ENCODE measurements at regions not wholly inside any gene's neighbourhood (a gene's known extent, or its start where the extent isn't known, plus 50 kb on each side); places are given as distances from the start of the nearest gene placed in this dataset.

DNA sequence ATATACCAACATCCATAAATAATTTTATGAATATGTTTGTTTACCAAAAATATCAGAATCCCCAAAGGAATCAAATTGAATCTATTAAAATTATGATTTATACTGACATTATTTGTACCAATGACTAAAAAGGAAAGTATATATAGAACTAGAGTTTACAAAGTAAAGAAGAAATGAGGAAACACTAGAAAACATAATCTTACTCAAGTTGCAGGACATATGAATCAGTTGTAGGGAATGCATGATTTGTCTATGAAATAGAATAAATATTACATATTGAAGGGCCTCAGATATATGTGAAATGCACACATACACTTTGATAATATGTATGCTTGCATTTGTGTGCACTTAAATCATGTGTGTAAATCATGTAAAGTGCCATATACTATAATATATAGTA lies 1466.4 kb downstream of the EFNB2 start:
- no peak for TF ChIP-seq EZH2 (IDR thresholded peaks at IDR 0.05; ENCODE audit: insufficient read depth, poor library complexity, severe bottlenecking)
- no peak for TF ChIP-seq EZH2phosphoT487 (IDR thresholded peaks at IDR 0.05; ENCODE audit: insufficient read depth, low read depth)
